Kidney (tissue), 13 donors: ENCODE measurements at regions not wholly inside any gene's neighbourhood (a gene's known extent, or its start where the extent isn't known, plus 50 kb on each side); places are given as distances from the start of the nearest gene placed in this dataset.

Source experiments
- DNase-seq, 5 donors: peaks; one replicate each; pipeline ENCODE4 v3.0.0-alpha.2; 2013 to 2020
- FAIRE-seq: peaks from 2 replicates; lab custom pipeline; 2012; peaks lifted over from hg19 to GRCh38; lab: Jason Lieb, UNC
- H3K27ac ChIP-seq, 2 donors: one replicate each; pipeline ENCODE4 v1.7.0; 2013; ENCODE audit warnings: low read depth in 2 of 2, low read length in 2 of 2, inconsistent platforms in 1 of 2
- H3K27me3 ChIP-seq: one replicate; pipeline ENCODE4 v1.7.1; 2013; ENCODE audit warnings: low read length, inconsistent platforms; ENCODE audit not compliant: control insufficient read depth, insufficient read depth
- H3K36me3 ChIP-seq, 3 donors: one replicate each; pipeline versions ENCODE4 v1.7.0 to v1.7.1; 2013; ENCODE audit warnings: low read length in 3 of 3, control low read depth in 1 of 3, inconsistent platforms in 1 of 3; ENCODE audit not compliant: insufficient read depth in 3 of 3, control insufficient read depth in 2 of 3
- H3K4me1 ChIP-seq, 3 donors: one replicate each; pipeline versions ENCODE4 v1.7.0 to v1.7.1; 2013; ENCODE audit warnings: low read length in 3 of 3, inconsistent platforms in 1 of 3, low read depth in 1 of 3; ENCODE audit not compliant: control insufficient read depth in 2 of 3, insufficient read depth in 2 of 3
- H3K4me3 ChIP-seq, 3 donors: one replicate each; pipeline versions ENCODE4 v1.7.0 to v1.8.1; 2013; ENCODE audit warnings: low read length in 3 of 3, control low read depth in 1 of 3, inconsistent platforms in 1 of 3
- H3K9ac ChIP-seq, 3 donors: one replicate each; pipeline versions ENCODE4 v1.7.0 to v1.7.1; 2013; ENCODE audit warnings: low read length in 3 of 3, control low read depth in 1 of 3, inconsistent platforms in 1 of 3
- H3K9me3 ChIP-seq, 3 donors: one replicate each; pipeline versions ENCODE4 v1.7.0 to v1.7.1; 2013; ENCODE audit warnings: low read length in 3 of 3, control low read depth in 1 of 3, inconsistent platforms in 1 of 3; ENCODE audit not compliant: control insufficient read depth in 2 of 3, insufficient read depth in 1 of 3
- CTCF ChIP-seq: IDR thresholded peaks from 3 replicates; pipeline ENCODE4 v1.5.1; 2012; ENCODE audit warnings: mild to moderate bottlenecking, moderate library complexity, borderline replicate concordance; ENCODE audit not compliant: insufficient read depth; ENCODE audit errors: extremely low read depth
- intact Hi-C: fragments of 100-400 bp; cut with DNase I; formaldehyde crosslinking; loops from one replicate; pipeline ENCODE4 v1.11.1; 2022
- donor health status: control.
- donor health status: control.
- donor health status: control.
- donor health status: control.
- donor health status: control.
- donor health status: DM: yes; HTN: yes; CAD: no.
- donor health status: Normal renal cell carcinoma (clear cell type).

- Histone ChIP-seq H3K36me3 (no peaks in the 10 kb centered on the region), H3K9ac (no peak overlapping the region), H3K4me1 (no peaks in the 10 kb centered on the region), H3K9me3 (no peaks in the 10 kb centered on the region), H3K27me3 (no peaks in the 10 kb centered on the region), H3K4me3 (no peak overlapping the region), H3K27ac (no peak overlapping the region)
- no peak for DNase-seq
- TF ChIP-seq CTCF, result no peak
- FAIRE-seq, result no peak
- intact Hi-C loops, result no loop called here
Observed at GRCh38 chr10:47077941-47078340, 166.7 kb downstream of the PTPN20 start.

GRCh38 chr10:47078393-47079203, 167.4 kb downstream of the PTPN20 start:
- Histone ChIP-seq H3K9me3 (no peaks in the 10 kb centered on the region), H3K27ac (no peak overlapping the region), H3K27me3 (no peaks in the 10 kb centered on the region), H3K9ac (no peak overlapping the region), H3K36me3 (no peaks in the 10 kb centered on the region), H3K4me1 (no peaks in the 10 kb centered on the region), H3K4me3 (no peak overlapping the region)
- DNase-seq (no peak), FAIRE-seq (no peak)
- intact Hi-C loops, result no loop called here
- TF ChIP-seq CTCF, result no peak

- no peak for TF ChIP-seq CTCF
- DNase-seq, result no peak
- no peak overlapping the region for H3K4me3 ChIP-seq
- intact Hi-C loops, result no loop called here
- H3K4me1 ChIP-seq, result no peaks in the 10 kb centered on the region
- H3K9ac ChIP-seq, result no peak overlapping the region
- no peak for FAIRE-seq
- H3K9me3 ChIP-seq, result no peaks in the 10 kb centered on the region
- H3K27me3 ChIP-seq, result no peaks in the 10 kb centered on the region
- H3K27ac ChIP-seq, result no peak overlapping the region
- no peaks in the 10 kb centered on the region for H3K36me3 ChIP-seq
Observed at GRCh38 chr10:47079204-47079580, 168.0 kb downstream of the PTPN20 start.
